ENCODE measurements at regions not wholly inside any gene's neighbourhood (a gene's known extent, or its start where the extent isn't known, plus 50 kb on each side); places are given as distances from the start of the nearest gene placed in this dataset.

DNA sequence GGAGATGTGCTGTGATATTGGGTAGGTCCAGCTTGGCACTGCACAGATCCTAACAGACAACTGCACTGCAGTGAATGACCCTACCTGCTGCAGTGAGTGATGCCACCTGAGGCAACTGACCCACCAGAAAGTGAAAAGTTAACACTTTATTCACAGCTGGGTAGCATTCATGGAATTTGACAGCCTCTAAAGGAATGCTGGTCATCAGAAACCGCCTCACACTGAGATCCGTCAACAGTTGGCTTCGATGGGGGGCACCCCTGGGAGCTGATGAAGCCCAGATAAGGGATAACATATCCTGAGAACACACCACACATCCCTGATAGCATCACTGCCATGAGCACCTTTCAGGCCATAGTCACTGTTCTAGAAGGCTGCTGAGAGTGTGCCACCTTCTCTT lies 272.4 kb upstream of the CRY1 start:
- H2AFZ ChIP-seq (ENCODE audit: low read length), result no peak overlapping the region
- H4K5ac ChIP-seq (ENCODE audit: insufficient read length, low read depth, low read length), result no peak overlapping the region
- H2BK5ac ChIP-seq (ENCODE audit: insufficient read length, low read length), result no peak overlapping the region
- Mint-ChIP-seq H3K36me3 (ENCODE audit: insufficient read depth in 1 of 3, low read depth in 3 of 3) (no peaks in the 10 kb centered on the region), H3K27me3 (ENCODE audit: low read depth) (peaks cover 2% of the 10 kb centered on the region; the same call in 1 of the 2 replicates), H3K4me3 (no peak overlapping the region), H3K4me1 (peaks cover 4 to 11% of the 10 kb centered on the region in 2 experiments; a peak in 2 of 4 replicates), H3K9me3 (no peaks in the 10 kb centered on the region), H3K27ac (no peak overlapping the region)
- no peak overlapping the region for H2BK15ac ChIP-seq (ENCODE audit: low read depth, low read length)
- no peak overlapping the region for H4K8ac ChIP-seq (replicated peaks; ENCODE audit: insufficient read length, low read depth, low read length)
- H2AK5ac ChIP-seq (ENCODE audit: insufficient read length, low read length), result no peak overlapping the region
- no peaks in the 10 kb centered on the region for H3K23me2 ChIP-seq (ENCODE audit: insufficient read length, low read depth, low read length, poor library complexity, severe bottlenecking)
- DNase-seq, result no peak
- no peak overlapping the region for H3K4me2 ChIP-seq (ENCODE audit: insufficient read depth, insufficient read length, low read length)
- no peak overlapping the region for H2BK120ac ChIP-seq (ENCODE audit: low read depth, low read length, poor library complexity, severe bottlenecking)
- no peaks in the 10 kb centered on the region for H3K27me3 ChIP-seq (ENCODE audit: insufficient read depth, low read length)
- no peak overlapping the region for H2BK20ac ChIP-seq (ENCODE audit: low read depth, low read length, poor library complexity, severe bottlenecking)
- no CpG with 5 or more reads among the region's 3 CpGs for WGBS (ENCODE audit: extremely low coverage, insufficient read length, low lambda C conversion rate)
- H3K56ac ChIP-seq (ENCODE audit: insufficient read length, low read depth, low read length), result no peak overlapping the region
- TF ChIP-seq, protein P1, sequence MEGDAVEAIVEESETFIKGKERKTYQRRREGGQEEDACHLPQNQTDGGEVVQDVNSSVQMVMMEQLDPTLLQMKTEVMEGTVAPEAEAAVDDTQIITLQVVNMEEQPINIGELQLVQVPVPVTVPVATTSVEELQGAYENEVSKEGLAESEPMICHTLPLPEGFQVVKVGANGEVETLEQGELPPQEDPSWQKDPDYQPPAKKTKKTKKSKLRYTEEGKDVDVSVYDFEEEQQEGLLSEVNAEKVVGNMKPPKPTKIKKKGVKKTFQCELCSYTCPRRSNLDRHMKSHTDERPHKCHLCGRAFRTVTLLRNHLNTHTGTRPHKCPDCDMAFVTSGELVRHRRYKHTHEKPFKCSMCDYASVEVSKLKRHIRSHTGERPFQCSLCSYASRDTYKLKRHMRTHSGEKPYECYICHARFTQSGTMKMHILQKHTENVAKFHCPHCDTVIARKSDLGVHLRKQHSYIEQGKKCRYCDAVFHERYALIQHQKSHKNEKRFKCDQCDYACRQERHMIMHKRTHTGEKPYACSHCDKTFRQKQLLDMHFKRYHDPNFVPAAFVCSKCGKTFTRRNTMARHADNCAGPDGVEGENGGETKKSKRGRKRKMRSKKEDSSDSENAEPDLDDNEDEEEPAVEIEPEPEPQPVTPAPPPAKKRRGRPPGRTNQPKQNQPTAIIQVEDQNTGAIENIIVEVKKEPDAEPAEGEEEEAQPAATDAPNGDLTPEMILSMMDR (conservative IDR thresholded peaks at IDR 0.05), result no peak
- no peak overlapping the region for H3K4ac ChIP-seq (ENCODE audit: low read depth, low read length)
- no peaks in the 10 kb centered on the region; the same call in 1 of the 2 replicates for H3K4me1 ChIP-seq (ENCODE audit: insufficient read depth, low read length)
- no peak overlapping the region for H4K91ac ChIP-seq (ENCODE audit: insufficient read length, low read depth, low read length)
- no peak overlapping the region for H2BK12ac ChIP-seq (ENCODE audit: insufficient read length, low read depth, low read length)
- no peak overlapping the region for H3K18ac ChIP-seq (ENCODE audit: insufficient read length, low read depth, low read length)
- H3K23ac ChIP-seq (ENCODE audit: insufficient read length, low read depth, low read length), result no peak overlapping the region
- no peak overlapping the region for H3K9ac ChIP-seq (ENCODE audit: extremely low read depth, insufficient read length, low read length)
- no peak overlapping the region for H3T11ph ChIP-seq (ENCODE audit: low read length)
- no peak overlapping the region for H3K27ac ChIP-seq (ENCODE audit: insufficient read length, low read depth, low read length)
- H3K79me1 ChIP-seq (ENCODE audit: insufficient read depth, low read depth, low read length, poor library complexity, severe bottlenecking), result no peaks in the 10 kb centered on the region
- H4K20me1 ChIP-seq (ENCODE audit: control insufficient read depth, insufficient read depth, insufficient read length), result no peaks in the 10 kb centered on the region
- H3K79me2 ChIP-seq (ENCODE audit: insufficient read depth, low read length), result no peaks in the 10 kb centered on the region
- no peaks in the 10 kb centered on the region for H3K9me3 ChIP-seq (ENCODE audit: control insufficient read depth, low read depth, low read length)
- H3K14ac ChIP-seq (ENCODE audit: insufficient read depth, low read length), result no peak overlapping the region

All from H9 (cell line).